T-helper 2 cell (primary cell): ENCODE measurements at regions not wholly inside any gene's neighbourhood (a gene's known extent, or its start where the extent isn't known, plus 50 kb on each side); places are given as distances from the start of the nearest gene placed in this dataset.
"Not testable (repeated sequence)": the region's sequence is repeated elsewhere in the genome, so short reads cannot be mapped to it uniquely, and the experiment has no call there.

Source experiments
- DNase-seq, 5 experiments: peaks; one replicate each; pipeline versions ENCODE4 v3.0.0 to v3.0.0-alpha.2; 2012 to 2022

DNA sequence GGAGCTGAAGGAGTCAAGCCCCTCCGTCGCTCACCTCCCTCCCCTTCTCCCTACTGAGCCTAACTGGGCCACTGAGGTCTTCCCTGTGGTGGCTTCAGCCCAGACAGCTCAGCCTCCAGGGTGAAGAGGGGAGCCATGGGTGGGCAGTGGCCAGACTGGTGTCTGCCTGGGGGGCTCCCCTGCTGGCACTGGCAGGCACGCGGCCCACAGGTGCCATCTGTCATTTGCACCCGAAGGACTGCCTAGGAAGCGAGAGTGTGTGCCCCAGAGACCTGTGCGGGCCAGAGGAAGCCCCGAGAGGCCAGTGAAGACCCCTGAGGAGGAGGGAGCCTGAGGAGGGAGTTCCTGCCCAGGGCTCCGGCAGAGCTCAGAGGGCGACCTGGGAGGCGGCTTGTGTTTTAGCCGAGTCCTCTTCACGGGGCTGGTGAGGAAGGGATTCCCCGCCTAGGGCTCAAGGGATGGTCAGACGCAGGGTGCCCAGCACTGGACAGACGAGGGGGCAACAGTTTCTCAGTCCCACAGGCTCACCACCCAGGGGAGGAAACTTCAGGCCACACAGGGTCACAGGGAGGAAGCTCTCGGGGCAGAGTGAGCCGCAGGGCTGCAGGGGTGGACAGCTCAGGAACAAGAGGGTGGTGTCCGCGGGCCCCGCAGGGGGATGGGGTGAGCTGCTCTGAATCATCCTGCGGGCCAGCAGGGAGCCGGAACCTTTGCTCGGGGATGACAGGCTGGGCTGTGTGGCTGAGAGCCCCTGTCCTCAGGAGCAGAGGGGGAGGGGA, 76.2 kb upstream of the PPP2R2D start:
- DNase-seq, result no peak

GRCh38 chr10:131825150-131825848, 75.5 kb upstream of the PPP2R2D start:
- DNase-seq, result no peak

DNA sequence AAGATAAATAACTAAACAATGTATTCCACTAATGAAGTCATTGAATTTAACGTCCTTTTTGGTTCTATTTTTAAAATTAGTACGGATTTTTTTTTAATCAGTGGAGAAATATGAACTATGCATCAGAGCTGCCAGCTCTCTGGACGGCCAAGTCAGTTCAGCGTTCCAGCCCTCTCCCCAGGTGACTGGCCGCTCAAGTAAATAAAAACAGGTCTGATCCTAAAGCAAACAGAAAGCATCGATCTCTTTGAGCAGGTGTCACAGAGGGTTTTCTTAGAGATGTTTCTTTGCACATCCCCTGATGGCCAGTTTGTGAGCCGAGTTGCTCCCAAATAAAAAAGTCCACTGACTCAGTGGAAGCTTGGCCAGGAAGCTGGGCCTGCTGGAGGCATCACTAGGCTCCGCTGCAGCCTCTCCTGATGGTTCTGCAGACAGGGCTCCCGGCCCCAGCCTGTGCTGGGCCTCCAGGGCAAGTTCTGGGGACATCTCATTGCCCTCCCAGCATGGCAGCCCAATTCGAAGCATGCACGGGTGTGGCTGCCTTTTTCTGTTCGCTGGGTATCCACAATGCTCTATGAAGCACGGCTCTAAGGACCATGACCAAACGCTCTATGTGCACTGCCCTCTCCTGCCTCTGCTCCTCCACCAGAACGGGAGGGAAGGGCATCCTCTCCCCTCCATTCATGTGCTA, 74.7 kb upstream of the PPP2R2D start:
- no peak for DNase-seq

DNA sequence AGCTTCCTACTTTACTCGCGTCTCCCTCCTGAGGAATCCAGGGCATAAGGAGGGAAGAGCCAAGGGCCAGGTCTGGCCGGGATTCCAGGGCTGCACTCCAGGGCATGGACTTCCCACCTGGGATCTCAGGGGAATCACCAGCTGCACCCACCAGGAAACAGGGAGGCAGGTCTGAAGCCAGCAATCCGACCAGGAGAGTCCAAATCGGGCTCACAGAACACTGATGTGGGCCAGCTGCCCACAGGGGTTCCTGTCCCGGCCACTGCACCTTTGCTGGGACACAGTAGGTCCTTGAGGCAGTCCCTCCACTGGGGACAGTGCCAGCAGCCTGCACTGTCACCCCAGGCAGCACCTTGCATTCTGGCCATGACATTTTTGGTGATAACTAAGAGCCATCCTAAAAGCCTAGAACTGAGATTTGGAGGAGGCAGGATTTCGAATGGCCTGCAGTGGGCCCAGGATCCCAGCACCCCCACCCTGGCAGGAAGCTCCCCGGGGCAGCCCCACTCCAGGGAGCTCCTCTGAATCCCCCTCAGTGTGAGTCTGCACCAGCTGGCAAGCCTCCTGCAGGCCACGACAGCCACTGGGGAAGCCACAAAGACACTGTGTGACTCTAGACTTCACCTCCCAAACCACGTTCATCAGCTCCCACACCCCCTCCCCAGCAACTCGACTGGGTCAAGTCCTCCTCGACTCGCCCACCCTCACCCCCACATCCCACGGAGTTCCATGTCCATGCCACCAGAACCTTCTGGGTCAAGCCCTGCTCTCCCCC, 71.5 kb upstream of the PPP2R2D start:
- DNase-seq, result no peak

DNA sequence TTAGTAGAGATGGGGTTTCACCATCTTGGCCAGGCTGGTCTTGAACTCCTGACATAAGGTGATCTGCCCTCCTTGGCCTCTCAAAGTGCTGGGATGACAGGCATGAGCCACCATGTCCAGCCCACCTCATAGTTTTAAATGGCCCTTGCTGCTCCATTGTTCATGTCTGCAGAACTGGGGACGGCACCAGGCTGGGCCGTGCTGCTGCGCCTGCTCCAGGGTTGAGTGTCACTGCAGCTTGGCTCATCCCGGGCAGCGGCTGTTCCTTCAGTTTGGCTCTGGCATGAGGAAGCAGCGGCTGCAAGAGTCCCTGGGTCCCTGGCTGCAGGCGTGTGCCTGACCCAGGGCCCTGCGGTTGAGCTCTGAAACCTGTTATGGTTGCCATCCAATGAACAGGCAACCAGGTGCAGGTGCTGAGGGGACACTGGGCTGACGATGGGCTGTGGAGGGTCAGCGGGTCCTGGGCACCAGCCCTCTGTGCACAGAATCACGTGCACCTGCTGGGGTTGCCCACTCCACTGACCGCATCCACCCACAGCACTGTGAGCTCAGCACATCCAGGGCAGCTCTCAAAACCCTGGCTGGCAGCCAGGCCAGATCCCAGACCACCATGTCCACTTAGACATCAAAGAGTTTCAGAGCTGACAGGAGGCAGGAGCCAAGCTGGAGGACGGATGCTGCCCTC, 70.2 kb upstream of the PPP2R2D start:
- DNase-seq, result no peak

GRCh38 chr10:131831561-131831960, 69.2 kb upstream of the PPP2R2D start:
- DNase-seq, result no peak

GRCh38 chr10:131832056-131832685, 68.6 kb upstream of the PPP2R2D start:
- no peak for DNase-seq

- no peak for DNase-seq
Observed at GRCh38 chr10:131833013-131833412, 67.8 kb upstream of the PPP2R2D start.

DNA sequence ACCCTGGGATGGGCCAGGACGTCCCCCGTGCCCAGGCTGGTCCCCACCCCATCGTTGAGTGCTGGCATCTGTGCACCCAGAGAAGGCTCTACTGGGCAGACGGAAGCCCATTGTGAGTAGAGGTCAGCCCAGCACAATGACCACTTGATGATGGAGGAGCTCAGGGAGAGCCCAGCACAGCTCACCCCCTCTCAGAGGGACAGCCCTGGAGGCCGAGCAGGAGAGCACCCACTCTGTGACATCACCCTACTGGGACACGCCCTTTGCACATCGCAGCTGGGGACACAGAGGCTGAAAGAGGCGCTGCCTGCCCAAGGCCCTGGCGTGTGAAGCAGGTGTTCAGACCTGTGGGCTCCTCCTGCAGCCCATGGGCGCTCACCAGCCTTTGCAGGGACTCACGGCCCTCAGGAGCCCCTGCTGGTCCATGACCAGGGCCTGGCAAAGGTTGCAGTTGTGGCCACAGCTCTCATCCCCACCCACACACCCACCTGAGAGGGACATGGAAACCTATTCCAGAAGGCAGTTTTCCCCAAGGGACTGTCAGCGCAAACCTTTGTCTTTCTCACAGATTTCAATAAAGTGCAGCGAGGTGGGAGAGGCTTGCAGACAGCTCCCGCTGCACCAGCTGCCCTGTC, 67.2 kb upstream of the PPP2R2D start:
- DNase-seq, result peak in 1 of 5 experiments; percentile 1

DNA sequence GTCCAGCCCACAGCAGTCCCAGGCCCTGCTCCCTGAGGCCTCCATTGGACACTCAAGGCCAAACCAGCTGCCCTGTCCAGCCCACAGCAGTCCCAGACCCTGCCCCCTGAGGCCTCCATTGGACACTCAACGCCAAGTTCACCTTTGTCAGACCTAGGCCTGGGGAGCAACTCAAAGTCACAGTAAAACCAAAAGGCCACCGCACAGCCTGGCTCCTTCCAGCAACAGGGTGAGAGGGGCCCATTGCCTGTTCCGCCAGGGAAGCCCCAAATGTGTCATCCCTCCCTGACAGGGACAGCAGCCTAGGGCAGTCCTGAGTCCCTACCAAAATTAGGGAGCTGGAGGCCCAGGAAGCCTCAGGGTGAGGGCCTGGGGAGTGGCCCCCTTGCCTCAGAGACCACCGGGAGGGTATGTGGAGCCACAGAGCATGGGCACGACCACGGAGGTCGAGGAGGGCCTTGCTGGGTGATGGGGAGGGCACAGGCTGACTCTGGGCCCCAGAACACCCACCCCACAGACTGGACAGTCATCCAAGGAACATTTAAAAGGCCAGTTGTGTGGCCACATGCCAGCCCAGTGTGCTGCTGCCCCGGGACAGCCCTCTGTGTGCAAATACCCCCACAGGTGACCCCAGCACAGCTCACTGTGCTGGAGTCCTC, 66.5 kb upstream of the PPP2R2D start:
- peak in 1 of 5 experiments; percentile 1 for DNase-seq

DNA sequence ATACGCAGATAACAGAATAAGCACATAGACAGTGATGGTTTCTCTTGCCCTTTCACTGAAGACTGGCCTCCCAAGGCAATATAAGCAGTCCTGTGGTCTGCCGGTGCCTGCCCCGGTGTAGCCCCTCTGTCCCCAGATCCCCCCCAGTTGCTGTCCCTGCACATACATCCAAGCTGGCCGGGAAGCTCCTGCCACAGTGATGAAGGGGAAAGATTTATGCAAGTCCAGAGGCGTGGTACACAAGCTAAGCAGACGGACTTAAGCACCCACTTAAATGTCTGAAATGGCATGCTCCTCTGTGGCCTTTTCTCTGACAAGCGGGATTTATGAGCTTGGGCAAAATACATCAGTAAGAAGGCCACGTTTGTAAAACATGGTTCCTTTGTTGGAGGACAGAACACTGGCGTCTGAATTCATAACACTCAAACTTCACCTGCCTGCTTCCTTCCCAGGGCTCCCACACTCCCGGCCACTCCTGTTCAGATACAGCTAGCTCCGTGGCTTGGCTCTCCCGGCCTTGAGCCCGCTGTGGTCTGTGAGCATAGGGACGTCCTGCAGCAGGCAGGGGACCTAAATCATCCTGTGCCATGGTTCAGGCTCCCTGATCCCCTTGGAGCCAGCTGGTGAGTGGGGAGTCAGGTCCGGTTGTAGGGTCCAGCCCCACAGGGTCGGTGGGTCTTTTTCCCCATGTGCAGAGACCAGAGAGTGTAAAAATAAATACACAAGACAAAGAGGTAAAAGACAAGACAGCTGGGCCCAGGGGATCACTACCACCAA, 61.7 kb upstream of the PPP2R2D start:
- DNase-seq, result no peak

DNA sequence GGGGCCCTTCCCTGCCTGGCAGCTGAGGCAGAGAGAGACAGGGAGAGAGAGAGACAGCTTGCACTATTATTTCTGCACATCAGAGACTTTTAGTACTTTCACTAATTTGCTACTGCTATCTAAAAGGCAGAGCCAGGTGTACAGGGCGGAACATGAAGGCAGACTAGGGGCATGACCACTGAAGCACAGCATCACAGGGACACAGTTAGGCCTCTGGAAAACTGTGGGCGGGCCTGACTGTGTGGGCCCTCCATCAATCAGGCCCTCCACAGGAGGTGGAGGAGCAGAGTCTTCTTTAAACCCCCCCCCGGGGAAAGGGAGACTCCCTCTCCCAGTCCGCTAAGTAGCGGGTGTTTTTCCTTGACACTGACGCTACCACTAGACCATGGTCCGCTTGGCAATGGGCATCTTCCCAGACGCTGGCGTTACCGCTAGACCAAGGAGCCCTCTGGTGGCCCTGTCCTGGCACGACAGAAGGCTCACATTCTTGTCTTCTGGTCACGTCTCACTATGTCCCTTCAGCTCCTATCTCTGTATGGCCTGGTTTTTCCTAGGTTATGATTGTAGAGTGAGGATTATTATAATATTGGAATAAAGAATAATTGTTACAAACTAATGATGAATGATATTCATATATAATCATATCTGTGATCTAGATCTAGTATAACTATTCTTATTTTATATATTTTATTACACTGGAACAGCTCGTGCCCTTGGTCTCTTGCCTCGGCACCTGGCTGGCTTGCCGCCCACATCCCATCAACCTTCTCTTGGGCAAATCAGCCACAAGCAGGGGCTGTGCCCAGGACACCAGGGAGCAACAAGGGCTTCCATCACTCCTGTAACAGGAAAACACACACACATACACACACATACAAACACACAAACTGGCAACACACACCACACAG, 60.7 kb upstream of the PPP2R2D start:
- DNase-seq, result not testable (repeated sequence)

DNA sequence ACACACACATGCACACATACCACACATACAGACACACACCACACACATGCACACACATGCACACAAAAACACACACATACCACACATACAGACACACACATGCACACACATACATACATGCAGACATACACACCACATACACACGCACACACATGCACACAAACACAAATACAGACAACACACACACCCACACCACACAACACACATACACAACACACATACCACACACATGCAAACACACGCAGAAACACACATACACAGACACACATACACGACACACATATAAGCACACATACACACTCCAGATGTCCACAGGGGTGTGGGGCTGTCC, 60.1 kb upstream of the PPP2R2D start:
- DNase-seq, result no peak

DNA sequence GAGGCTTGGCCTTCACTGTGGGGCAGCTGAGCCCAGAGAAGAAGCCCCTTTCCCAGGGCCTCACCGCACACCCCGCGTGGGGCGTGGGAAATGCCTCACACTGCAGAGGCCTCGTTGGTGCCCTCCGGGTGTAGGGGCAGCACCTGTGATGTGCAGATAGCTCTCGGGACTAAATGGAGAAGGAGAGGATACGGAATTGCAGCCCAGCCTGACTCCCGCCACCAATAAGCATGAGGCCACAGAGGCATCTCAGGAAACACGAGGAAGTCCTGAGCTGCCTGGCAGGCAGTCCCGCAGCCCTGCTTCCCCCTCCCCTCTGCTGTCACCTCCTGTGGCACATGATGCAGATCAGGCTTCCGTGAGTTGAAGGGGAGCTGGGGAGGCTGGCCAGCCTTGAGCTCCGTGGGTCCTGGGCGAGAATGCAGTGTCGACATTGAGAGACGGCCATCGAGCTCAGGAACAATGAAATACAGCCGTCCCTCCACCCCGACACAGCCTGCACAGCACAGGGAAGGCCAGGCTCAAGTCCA, 59.6 kb upstream of the PPP2R2D start:
- DNase-seq, result no peak

- DNase-seq, result no peak
Observed at GRCh38 chr10:131841661-131842139, 59.1 kb upstream of the PPP2R2D start.

DNA sequence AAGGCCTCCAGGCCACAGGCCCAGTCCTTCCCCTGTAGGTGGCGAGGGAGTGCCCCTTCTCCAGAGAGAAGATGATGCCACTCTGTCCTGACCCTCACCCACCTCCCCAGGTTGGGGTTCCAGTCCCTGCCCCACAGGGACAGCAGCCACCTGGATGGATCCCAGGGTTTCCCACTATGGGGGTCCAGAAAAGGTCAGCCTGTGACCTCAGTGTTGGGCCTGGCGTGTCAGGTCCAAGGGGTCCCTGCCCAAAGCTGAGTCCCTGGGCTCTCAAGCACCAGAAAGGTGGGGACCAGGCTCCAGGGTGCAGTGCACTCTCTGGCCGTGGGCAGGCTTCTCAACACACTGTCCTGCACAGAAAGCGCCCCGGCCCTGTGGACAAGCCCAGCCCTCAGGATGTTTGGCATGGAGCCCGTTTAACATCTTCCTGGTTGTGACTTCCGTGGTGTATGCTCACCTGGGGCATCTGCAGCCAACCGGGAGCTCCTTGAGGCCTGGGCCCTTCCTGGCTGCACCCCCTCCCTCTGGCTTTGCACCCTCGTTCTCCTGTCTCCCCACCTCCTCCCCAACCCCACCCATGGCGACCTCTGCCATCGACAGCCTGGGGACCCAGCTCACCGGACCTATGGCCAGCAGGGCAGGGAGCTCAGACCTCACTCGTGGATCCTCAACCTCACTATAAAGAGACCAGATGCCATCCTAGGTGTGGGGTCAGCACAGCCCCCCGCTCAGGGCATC, 58.3 kb upstream of the PPP2R2D start:
- no peak for DNase-seq

GRCh38 chr10:131843089-131843595, 57.7 kb upstream of the PPP2R2D start:
- DNase-seq, result no peak

DNA sequence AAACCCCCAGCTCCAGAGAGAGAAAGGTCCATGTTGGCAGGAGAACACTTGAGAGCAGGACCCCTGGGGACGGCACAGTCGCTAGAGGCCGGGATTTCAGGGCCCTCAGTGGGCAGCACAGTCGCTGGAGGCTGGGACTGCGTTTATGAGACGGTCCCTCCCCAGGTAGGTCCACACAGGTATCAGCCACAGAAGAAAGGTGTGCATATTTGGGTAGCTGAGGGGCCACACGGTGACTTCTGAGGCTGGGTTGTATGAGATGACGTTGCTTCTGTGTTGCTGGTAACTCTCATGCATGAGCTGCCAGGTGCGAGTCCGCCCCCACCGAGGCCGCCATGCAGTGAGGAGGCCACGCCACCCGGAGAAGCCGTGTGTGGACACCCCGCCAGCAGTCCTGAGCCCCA, 56.9 kb upstream of the PPP2R2D start:
- DNase-seq, result no peak
